HEK293T (cell line): ENCODE measurements at regions not wholly inside any gene's neighbourhood (a gene's known extent, or its start where the extent isn't known, plus 50 kb on each side); places are given as distances from the start of the nearest gene placed in this dataset.

Experiments
- CTCF ChIA-PET: fragments of 350-600 bp; formaldehyde crosslinking; extraction: SDS; loops from one replicate; lab custom pipeline; 2021; ENCODE audit warnings: antibody characterized with exemption, inconsistent platforms; lab: Yijun Ruan, JAX
- POLR2A ChIA-PET: fragments of 350-600 bp; formaldehyde crosslinking; extraction: SDS; loops from one replicate; lab custom pipeline; 2020; ENCODE audit warnings: antibody characterized with exemption, inconsistent platforms; lab: Yijun Ruan, JAX
- DNase-seq: peaks from one replicate; pipeline ENCODE4 v3.0.0; 2012; ENCODE audit warnings: mixed read lengths; ENCODE audit errors: extremely low spot score
- ARNT ChIP-seq: fragments of 450-650 bp; IDR thresholded peaks from 2 replicates; pipeline ENCODE4 v1.6.1; 2017; ENCODE audit warnings: mild to moderate bottlenecking
- BHLHE40 ChIP-seq: fragments of 450-650 bp; IDR thresholded peaks from 2 replicates; pipeline ENCODE4 v1.6.1; 2016; ENCODE audit warnings: mild to moderate bottlenecking, moderate library complexity, borderline replicate concordance
- CTBP1 ChIP-seq: fragments of 450-650 bp; IDR thresholded peaks from 2 replicates; pipeline ENCODE4 v1.6.1; 2016; ENCODE audit warnings: borderline replicate concordance
- ELF4 ChIP-seq: fragments of 450-650 bp; IDR thresholded peaks from 2 replicates; pipeline ENCODE4 v1.6.1; 2017; ENCODE audit warnings: antibody characterized with exemption
- FOXA1 ChIP-seq: fragments of 450-650 bp; IDR thresholded peaks from 2 replicates; pipeline ENCODE4 v1.6.1; 2016; ENCODE audit warnings: mild to moderate bottlenecking
- FOXK2 ChIP-seq: fragments of 450-650 bp; IDR thresholded peaks from 2 replicates; pipeline ENCODE4 v1.6.1; 2016; ENCODE audit warnings: mild to moderate bottlenecking
- FOXM1 ChIP-seq: fragments of 450-650 bp; IDR thresholded peaks from 2 replicates; pipeline ENCODE4 v1.6.1; 2017; ENCODE audit warnings: mild to moderate bottlenecking, borderline replicate concordance
- HDGF ChIP-seq: fragments of 450-650 bp; IDR thresholded peaks from 2 replicates; pipeline ENCODE4 v1.6.1; 2017; ENCODE audit warnings: antibody characterized with exemption, borderline replicate concordance
- L3MBTL2 ChIP-seq: fragments of 450-650 bp; conservative IDR thresholded peaks from 2 replicates; pipeline ENCODE4 v1.6.1; 2016; ENCODE audit warnings: mild to moderate bottlenecking
- LEF1 ChIP-seq: fragments of 450-650 bp; IDR thresholded peaks from 2 replicates; pipeline ENCODE4 v1.6.1; 2017; ENCODE audit warnings: mild to moderate bottlenecking, borderline replicate concordance
- NFRKB ChIP-seq: fragments of 450-650 bp; IDR thresholded peaks from 2 replicates; pipeline ENCODE4 v1.6.1; 2016; ENCODE audit warnings: mild to moderate bottlenecking, moderate library complexity
- PKNOX1 ChIP-seq: fragments of 450-650 bp; IDR thresholded peaks from 2 replicates; pipeline ENCODE4 v1.6.1; 2016
- SP1 ChIP-seq: fragments of 450-650 bp; IDR thresholded peaks from 2 replicates; pipeline ENCODE4 v1.6.1; 2017
- SUZ12 ChIP-seq: fragments of 450-650 bp; IDR thresholded peaks from 2 replicates; pipeline ENCODE4 v1.6.1; 2016; ENCODE audit warnings: mild to moderate bottlenecking
- TARDBP ChIP-seq: fragments of 450-650 bp; IDR thresholded peaks from 2 replicates; pipeline ENCODE4 v1.6.1; 2016
- ZNF384 ChIP-seq: fragments of 450-650 bp; IDR thresholded peaks from 2 replicates; pipeline ENCODE4 v1.6.1; 2016

GRCh38 chr7:85423209-85423895, 236.5 kb upstream of the SEMA3D start:
- TF ChIP-seq BHLHE40 (no peak), PKNOX1 (no peak), TARDBP (no peak), ELF4 (no peak), SP1 (no peak), FOXK2 (no peak), SUZ12 (no peak), NFRKB (no peak), CTBP1 (no peak), FOXM1 (no peak), ZNF384 (no peak), LEF1 (no peak), L3MBTL2 (no peak), HDGF (no peak), FOXA1 (no peak), ARNT (no peak)
- ChIA-PET CTCF (no interaction called here), POLR2A (no interaction called here)
- no peak for DNase-seq

GRCh38 chr7:85415743-85416142, 228.9 kb upstream of the SEMA3D start:
- TF ChIP-seq FOXK2 = no peak
- TF ChIP-seq NFRKB = no peak
- TF ChIP-seq BHLHE40 = no peak
- no peak for TF ChIP-seq LEF1
- no peak for TF ChIP-seq FOXA1
- no peak for TF ChIP-seq FOXM1
- TF ChIP-seq HDGF = no peak
- no peak for TF ChIP-seq L3MBTL2
- no peak for TF ChIP-seq ZNF384
- TF ChIP-seq PKNOX1 = no peak
- no peak for TF ChIP-seq TARDBP
- TF ChIP-seq CTBP1 = no peak
- no peak for DNase-seq
- ChIA-PET POLR2A (no interaction called here), CTCF (no interaction called here)

DNA sequence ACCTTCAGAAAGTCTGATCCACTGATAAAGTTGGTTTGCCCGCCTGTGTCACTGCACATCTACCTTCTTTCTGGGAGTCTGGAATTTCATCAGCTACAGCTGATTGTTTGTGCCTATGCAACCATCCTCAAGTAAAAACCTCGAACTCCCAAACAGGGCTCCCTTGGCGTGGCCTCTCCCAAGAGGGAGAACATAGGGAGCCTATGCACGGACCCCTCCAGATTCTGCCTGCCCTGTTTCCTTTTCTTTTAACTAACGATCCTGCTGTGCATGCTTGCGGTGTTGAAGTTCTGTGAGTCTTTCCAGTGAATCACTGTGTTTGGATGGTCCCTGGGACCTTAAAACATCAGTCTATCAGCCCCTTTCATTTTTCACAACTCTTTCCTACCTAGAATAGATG, 226.9 kb upstream of the SEMA3D start:
- no peak for TF ChIP-seq CTBP1
- TF ChIP-seq LEF1 = no peak
- TF ChIP-seq L3MBTL2 = no peak
- TF ChIP-seq BHLHE40 = no peak
- DNase-seq = no peak
- CTCF ChIA-PET = no interaction called here
- POLR2A ChIA-PET = no interaction called here

- POLR2A ChIA-PET = no interaction called here
- TF ChIP-seq TARDBP (no peak), FOXM1 (no peak), SUZ12 (no peak), FOXA1 (no peak), HDGF (no peak), NFRKB (no peak), BHLHE40 (no peak), CTBP1 (no peak), ELF4 (no peak), ARNT (no peak), ZNF384 (no peak), PKNOX1 (no peak)
- no peak for DNase-seq
- CTCF ChIA-PET = no interaction called here
These were observed 226.1 kb upstream of the SEMA3D start for GRCh38 chr7:85412912-85413311.

GRCh38 chr7:85407391-85407790, 220.5 kb upstream of the SEMA3D start:
- POLR2A ChIA-PET = no interaction called here
- no peak for TF ChIP-seq TARDBP
- TF ChIP-seq SP1 = no peak
- TF ChIP-seq FOXK2 = no peak
- TF ChIP-seq ZNF384 = no peak
- no peak for TF ChIP-seq FOXM1
- DNase-seq = no peak
- CTCF ChIA-PET = no interaction called here

- POLR2A ChIA-PET = no interaction called here
- no peak for DNase-seq
- CTCF ChIA-PET = no interaction called here
- no peak for TF ChIP-seq L3MBTL2
- no peak for TF ChIP-seq HDGF
- no peak for TF ChIP-seq SUZ12
- no peak for TF ChIP-seq PKNOX1
- no peak for TF ChIP-seq CTBP1
These were observed 218.4 kb upstream of the SEMA3D start for GRCh38 chr7:85405016-85405902.
